Activated CD4-positive, CD25-positive, alpha-beta regulatory T cell treated with anti-CD3 and anti-CD28 coated beads, Interleukin-2, amount 50 U/mL, for 24 hours (primary cell): ENCODE measurements at regions not wholly inside any gene's neighbourhood (a gene's known extent, or its start where the extent isn't known, plus 50 kb on each side); places are given as distances from the start of the nearest gene placed in this dataset.
"Not testable (repeated sequence)": the region's sequence is repeated elsewhere in the genome, so short reads cannot be mapped to it uniquely, and the experiment has no call there.

Source experiments
- ATAC-seq, 2 donors: fragments of 150-1000 bp; cut with Tn5 transposase; one replicate each; pipeline ENCODE4 v1.10.0; 2021; ENCODE audit warnings: mild to moderate bottlenecking in 1 of 2, moderate library complexity in 1 of 2

DNA sequence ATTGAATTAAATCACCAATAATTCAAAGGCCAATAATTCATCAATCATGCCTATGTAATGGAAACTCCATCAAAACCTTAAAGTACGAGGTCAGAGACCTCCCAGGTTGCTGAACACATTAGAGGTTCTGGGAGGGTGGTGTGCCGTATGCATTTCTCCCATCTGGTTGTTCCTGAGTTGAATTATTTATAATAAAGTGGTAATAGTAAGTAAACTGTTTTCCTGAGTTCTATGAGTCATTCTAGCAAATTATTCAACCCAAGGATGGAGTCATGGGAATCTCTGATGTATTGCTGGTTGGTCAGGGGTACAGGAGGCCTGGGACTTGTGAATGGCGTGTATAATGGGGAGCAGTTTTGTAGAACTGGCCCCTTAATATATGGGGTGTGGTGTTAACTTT is 191.7 kb downstream of the CARTPT start:
- no peak for ATAC-seq

GRCh38 chr5:71912021-71912420 is 192.9 kb downstream of the CARTPT start:
- ATAC-seq: no peak

DNA sequence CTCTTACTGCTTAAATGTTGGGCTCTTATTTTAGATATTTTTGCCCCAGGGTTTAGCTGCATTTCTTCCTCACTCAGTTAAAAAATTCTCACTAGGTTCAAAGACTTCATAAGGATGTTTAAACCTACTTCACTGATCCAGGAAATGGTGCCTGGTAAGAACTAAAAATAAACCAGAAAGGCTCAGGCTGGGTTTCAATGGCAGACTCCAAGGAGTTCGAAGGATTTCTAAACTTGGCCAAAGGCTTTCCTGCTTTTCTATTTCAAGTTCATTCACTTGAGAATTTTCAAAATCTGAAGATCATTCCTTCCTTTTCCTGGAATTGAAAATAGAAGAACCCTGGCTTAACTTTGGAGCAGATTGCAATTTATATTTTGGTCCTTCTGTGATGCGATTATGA is 193.0 kb upstream of the MAP1B start:
- no peak for ATAC-seq

DNA sequence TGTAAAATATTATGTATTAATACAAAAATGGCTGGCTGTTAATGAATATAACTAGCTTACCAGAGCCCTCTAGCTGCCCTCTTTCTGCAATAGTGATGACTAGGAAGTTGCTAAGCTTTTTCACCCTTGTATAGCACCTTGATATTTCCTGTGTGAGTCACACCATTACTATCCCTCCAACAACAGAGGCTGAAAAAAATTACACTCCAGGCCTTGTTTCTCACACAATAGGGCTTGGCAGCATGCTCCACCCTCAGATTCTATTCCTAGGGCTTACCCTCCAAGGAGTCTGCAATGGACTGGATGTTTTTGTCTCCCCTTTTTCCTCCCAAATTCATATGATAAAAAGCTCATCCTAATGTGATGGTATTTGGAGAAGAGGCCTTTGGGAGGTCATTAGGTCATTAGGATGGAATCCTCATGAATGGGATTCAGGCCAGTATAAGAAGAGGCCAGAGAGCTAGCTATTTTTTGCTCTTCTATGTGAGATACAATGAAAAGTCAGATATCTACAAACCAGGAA is 184.6 kb upstream of the MAP1B start:
- ATAC-seq: no peak

- no peak for ATAC-seq
Observed at GRCh38 chr5:71923755-71924154, 183.5 kb upstream of the MAP1B start.

GRCh38 chr5:71924325-71924724 is 182.9 kb upstream of the MAP1B start:
- ATAC-seq: no peak

GRCh38 chr5:71924980-71925379 is 182.3 kb upstream of the MAP1B start:
- ATAC-seq: no peak

DNA sequence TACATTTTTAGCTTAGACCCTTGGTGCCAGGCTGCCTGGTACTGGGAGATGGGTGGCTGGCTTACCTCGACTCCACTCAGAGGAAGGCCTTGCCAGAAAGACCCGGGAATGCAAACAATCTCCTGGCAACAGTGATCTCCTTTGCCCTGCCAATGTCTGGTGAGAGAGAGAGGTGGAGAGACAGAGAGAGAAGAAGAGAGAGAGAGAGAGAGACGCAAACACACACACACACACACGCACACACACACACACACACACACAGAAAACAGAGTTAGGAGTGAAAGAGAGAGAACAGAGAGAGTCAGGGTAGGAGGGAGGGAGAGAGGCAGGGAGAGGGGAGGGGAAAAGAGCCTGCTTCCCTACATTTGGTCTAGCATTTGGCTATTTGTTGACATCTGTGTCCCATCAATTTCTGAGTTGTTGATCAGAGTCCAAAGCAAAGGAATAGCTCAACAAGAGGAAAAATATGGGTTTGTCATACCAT is 181.6 kb upstream of the MAP1B start:
- ATAC-seq: no peak

- no peak for ATAC-seq
Observed at GRCh38 chr5:71929003-71929402, 178.3 kb upstream of the MAP1B start.

- not testable (repeated sequence) for ATAC-seq
Observed at GRCh38 chr5:71930554-71930953, 176.7 kb upstream of the MAP1B start.

GRCh38 chr5:71932131-71932654 is 175.1 kb upstream of the MAP1B start:
- ATAC-seq: no peak

- no peak for ATAC-seq
Observed at GRCh38 chr5:71932655-71933338, 174.5 kb upstream of the MAP1B start.

GRCh38 chr5:71934322-71934721 is 173.0 kb upstream of the MAP1B start:
- ATAC-seq: no peak

DNA sequence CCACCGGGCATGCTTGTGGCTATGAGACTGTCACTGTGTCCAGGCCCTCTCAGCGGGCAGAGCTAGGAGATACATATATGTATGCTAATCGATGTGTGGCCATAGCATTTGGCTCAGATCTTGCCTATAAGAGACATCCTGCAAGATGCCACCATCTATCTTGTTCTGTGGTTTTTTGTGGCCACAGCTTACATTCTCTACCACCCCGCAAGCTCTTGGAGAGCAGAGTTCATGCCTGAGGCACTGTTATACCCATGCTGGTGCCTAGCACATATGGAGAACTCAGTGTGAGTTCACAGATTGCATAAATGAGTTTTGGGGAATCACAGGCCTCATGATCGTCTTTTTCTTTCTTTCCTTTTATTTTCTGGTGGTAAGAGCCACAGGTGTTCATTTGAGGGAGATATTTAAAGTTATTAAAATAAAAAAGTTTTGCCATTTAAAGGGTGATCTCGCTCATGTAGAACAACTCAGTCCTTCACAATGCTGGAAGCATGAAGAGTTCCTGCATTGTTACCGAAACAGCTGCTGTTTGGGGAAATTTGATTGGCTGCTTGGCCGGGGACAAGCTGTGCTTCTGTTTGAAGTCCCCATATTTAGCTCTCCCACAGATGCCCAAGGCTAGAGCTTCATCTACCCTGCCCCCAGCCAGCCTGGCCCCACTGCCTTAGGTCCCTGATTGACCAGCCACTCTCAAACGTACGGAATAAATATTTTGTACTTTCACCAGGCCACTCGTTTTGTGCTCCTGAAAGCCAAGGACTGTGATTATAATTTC is 169.2 kb upstream of the MAP1B start:
- no peak for ATAC-seq

DNA sequence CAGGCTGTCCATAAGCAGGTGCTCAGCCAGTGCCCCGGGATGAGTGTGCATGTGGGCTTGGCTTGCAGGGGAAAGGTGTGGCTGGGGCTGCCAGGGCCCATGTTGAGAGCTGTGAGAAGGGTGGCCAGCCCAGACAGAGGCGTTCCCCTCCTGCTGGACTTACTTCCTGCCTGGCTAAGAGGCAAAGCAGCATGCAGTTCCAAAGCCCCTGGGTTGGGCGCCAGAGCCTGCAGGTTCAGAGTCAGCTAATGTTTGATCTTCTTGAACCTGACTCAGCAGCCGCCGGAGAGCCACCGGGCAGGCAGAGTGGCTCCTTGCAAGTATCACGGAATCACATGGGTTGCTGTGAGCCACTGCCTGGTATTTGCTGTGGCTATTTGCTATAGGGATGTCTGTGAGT is 168.4 kb upstream of the MAP1B start:
- no peak for ATAC-seq

DNA sequence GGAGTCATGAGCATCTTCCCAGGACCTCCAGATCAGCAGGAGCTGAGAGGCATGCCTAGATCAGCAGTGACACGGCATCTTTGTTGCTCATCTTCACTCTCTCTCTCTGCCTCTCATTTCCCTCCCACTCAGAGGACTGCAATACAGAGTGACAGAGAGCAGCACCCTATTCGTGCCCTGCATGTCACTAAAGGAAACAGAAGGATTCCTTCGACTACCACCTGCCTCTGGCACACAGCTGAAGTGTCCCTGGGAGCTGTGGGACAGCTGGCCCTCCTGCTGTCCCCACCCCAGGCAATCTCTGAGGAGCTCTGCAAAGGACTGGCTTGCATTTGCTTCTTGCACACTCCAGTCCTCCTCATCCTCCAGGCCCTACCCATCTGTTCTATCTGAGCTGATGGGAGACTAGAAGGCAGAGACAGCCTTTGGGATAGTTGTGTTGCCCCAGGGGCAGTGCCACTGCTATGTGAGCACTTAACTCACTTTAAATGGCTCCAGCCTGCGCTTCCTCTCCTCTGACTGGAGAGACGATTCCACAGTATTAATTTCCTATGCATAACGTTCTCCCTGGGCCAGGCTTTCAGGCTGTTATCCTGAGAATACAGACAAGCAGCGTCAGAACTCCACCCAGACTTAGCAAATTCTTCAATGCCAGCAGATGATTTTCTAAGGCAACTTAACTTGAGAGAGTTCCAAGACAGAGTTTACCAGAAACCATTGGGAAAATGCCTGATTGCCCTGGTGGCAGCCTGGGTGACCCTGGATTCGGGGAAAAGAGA is 167.6 kb upstream of the MAP1B start:
- ATAC-seq: no peak

GRCh38 chr5:71943874-71944273 is 163.4 kb upstream of the MAP1B start:
- no peak for ATAC-seq

GRCh38 chr5:71945436-71945835 is 161.8 kb upstream of the MAP1B start:
- ATAC-seq: no peak

DNA sequence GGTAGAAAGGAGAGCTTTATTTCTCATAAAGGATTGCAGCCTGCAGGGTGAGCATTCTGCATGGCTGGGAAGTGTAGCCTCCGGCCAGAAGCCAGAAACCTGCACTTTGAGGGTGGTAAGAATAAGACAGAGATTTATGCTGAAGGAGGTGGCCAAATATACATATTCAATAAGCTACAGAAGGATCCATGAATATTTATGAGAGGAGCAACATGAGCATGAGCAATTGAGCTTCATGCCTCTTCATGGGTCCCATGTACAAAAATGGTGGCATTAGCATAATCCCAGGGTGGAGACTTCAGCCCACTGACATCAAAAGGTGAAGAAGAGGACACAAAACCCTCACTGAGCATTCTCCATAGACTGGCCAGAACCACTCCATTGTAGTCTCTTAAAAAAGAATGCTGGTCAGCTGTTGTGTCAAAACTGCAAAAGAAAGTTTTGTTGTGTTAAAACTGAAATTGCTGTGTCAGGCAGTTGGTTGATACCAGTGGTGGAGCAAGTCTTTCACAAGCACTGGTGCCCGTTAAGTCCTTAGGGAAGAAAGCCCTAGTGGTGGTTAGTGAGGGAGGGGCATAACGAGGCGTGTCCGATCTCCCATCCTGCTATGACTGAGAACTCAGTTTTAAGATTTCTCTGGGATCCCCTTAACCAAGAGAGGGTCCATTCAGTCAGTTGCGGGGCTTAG is 160.8 kb upstream of the MAP1B start:
- ATAC-seq: no peak

DNA sequence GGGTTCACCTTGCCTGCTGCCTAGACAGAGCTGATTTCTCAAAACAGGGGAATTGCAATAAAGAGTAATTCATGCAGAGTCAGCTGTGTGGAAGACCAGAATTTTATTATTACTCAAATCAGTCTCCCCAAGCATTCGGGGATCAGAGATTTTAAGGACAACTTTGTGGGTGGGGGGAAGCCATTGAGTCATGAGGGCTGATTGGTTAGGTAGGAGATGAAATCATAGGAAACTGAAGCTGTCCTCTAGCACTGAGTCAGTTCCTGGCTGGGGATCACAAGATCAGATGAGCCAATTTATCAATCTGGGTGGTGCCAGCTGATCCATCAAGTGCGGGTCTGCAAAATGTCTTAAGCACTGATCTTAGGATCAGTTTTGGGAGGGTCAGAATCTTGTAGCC is 159.1 kb upstream of the MAP1B start:
- no peak for ATAC-seq

- ATAC-seq: no peak
Observed at GRCh38 chr5:71949772-71950171, 157.5 kb upstream of the MAP1B start.

GRCh38 chr5:71953866-71954265 is 153.4 kb upstream of the MAP1B start:
- no peak for ATAC-seq
